ENCODE measurements at regions not wholly inside any gene's neighbourhood (a gene's known extent, or its start where the extent isn't known, plus 50 kb on each side); places are given as distances from the start of the nearest gene placed in this dataset.

GRCh38 chr10:131804551-131805295 lies 96.1 kb upstream of the PPP2R2D start:
- Histone ChIP-seq H3K36me3 (ENCODE audit: control insufficient read depth, insufficient read depth, low read length) (no peaks in the 10 kb centered on the region), H3K4me1 (ENCODE audit: control insufficient read depth, insufficient read depth, low read length, poor library complexity, severe bottlenecking) (no peaks in the 10 kb centered on the region), H3K9me3 (ENCODE audit: control insufficient read depth, low read length) (peaks cover 1% of the 10 kb centered on the region), H3K4me3 (ENCODE audit: extremely low read depth, insufficient read depth, low read length, poor library complexity, severe bottlenecking) (no peak overlapping the region), H3K27ac (ENCODE audit: low read depth, low read length, severe bottlenecking) (no peak overlapping the region)
- 93 to 96% methylated on average over 9 to 13 of the region's 20 CpGs for WGBS, 2 experiments (ENCODE audit: insufficient coverage in 2 of 2)

GRCh38 chr10:131805696-131806095 lies 95.1 kb upstream of the PPP2R2D start:
- WGBS, 2 experiments (ENCODE audit: insufficient coverage in 2 of 2) = 79 to 90% methylated on average over 2 to 3 of the region's 4 CpGs
- Histone ChIP-seq H3K36me3 (ENCODE audit: control insufficient read depth, insufficient read depth, low read length) (no peaks in the 10 kb centered on the region), H3K27ac (ENCODE audit: low read depth, low read length, severe bottlenecking) (no peak overlapping the region), H3K4me3 (ENCODE audit: extremely low read depth, insufficient read depth, low read length, poor library complexity, severe bottlenecking) (no peak overlapping the region), H3K9me3 (ENCODE audit: control insufficient read depth, low read length) (no peaks in the 10 kb centered on the region), H3K4me1 (ENCODE audit: control insufficient read depth, insufficient read depth, low read length, poor library complexity, severe bottlenecking) (no peaks in the 10 kb centered on the region)

DNA sequence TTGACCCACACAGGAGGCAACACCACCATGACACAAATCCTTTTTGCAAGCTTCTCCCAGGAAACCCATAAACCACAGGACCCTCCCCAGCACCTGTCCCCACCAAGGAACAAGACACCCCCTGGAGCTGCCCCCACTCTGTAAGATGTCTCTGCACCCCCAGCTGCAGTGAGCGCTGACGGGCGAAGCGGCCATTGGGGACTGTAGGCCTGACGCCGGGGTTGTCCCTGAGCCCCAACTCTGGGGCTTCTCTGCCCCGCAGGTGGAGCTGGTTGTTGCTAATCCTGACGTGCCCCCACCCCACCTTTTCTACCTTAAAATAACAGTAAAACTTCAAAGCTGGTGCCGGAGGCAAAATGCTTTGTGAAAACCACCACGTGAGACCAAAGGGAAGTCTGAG lies 94.7 kb upstream of the PPP2R2D start:
- no peaks in the 10 kb centered on the region for H3K36me3 ChIP-seq (ENCODE audit: control insufficient read depth, insufficient read depth, low read length)
- no peaks in the 10 kb centered on the region for H3K4me1 ChIP-seq (ENCODE audit: control insufficient read depth, insufficient read depth, low read length, poor library complexity, severe bottlenecking)
- H3K27ac ChIP-seq (ENCODE audit: low read depth, low read length, severe bottlenecking) = no peak overlapping the region
- 92 to 93% methylated on average over 5 to 6 of the region's 10 CpGs for WGBS, 2 experiments (ENCODE audit: insufficient coverage in 2 of 2)
- no peaks in the 10 kb centered on the region for H3K9me3 ChIP-seq (ENCODE audit: control insufficient read depth, low read length)
- no peak overlapping the region for H3K4me3 ChIP-seq (ENCODE audit: extremely low read depth, insufficient read depth, low read length, poor library complexity, severe bottlenecking)

- 87 to 89% methylated on average over 24 of the region's 24 CpGs for WGBS, 2 experiments (ENCODE audit: insufficient coverage in 2 of 2)
- no peak overlapping the region for H3K4me3 ChIP-seq (ENCODE audit: extremely low read depth, insufficient read depth, low read length, poor library complexity, severe bottlenecking)
- no peaks in the 10 kb centered on the region for H3K4me1 ChIP-seq (ENCODE audit: control insufficient read depth, insufficient read depth, low read length, poor library complexity, severe bottlenecking)
- H3K36me3 ChIP-seq (ENCODE audit: control insufficient read depth, insufficient read depth, low read length) = no peaks in the 10 kb centered on the region
- no peak overlapping the region for H3K27ac ChIP-seq (ENCODE audit: low read depth, low read length, severe bottlenecking)
- H3K9me3 ChIP-seq (ENCODE audit: control insufficient read depth, low read length) = no peaks in the 10 kb centered on the region
Observed at GRCh38 chr10:131806646-131807317, 94.0 kb upstream of the PPP2R2D start.

DNA sequence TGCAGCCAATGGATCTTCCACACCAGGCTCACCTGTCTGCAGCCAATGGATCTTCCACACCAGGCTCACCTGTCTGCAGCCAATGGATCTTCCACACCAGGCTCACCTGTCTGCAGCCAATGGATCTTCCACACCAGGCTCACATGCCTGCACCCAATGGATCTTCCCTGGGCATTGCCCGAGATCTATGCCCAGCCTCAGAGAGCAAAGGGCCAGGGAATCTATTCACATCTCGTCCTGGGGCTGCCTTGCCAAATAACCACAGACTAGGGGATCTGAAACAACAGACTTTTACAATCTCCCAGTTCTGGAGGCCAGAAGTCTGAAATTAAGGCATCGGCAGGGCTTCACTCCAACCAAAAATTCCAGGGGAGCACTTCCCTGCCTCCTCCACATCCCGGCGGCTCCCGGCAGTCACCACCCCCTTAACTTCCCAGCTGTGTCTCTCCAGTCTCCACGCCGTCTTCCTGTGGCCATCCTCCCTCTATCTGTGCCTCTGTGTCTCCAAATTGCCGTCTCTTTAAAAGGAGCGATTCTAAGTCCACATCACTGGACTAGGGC lies 92.4 kb upstream of the PPP2R2D start:
- H3K36me3 ChIP-seq (ENCODE audit: control insufficient read depth, insufficient read depth, low read length) = no peaks in the 10 kb centered on the region
- 88 to 92% methylated on average over 10 of the region's 10 CpGs for WGBS, 2 experiments (ENCODE audit: insufficient coverage in 2 of 2)
- H3K4me3 ChIP-seq (ENCODE audit: extremely low read depth, insufficient read depth, low read length, poor library complexity, severe bottlenecking) = no peak overlapping the region
- no peak overlapping the region for H3K27ac ChIP-seq (ENCODE audit: low read depth, low read length, severe bottlenecking)
- H3K9me3 ChIP-seq (ENCODE audit: control insufficient read depth, low read length) = no peaks in the 10 kb centered on the region
- H3K4me1 ChIP-seq (ENCODE audit: control insufficient read depth, insufficient read depth, low read length, poor library complexity, severe bottlenecking) = no peaks in the 10 kb centered on the region

DNA sequence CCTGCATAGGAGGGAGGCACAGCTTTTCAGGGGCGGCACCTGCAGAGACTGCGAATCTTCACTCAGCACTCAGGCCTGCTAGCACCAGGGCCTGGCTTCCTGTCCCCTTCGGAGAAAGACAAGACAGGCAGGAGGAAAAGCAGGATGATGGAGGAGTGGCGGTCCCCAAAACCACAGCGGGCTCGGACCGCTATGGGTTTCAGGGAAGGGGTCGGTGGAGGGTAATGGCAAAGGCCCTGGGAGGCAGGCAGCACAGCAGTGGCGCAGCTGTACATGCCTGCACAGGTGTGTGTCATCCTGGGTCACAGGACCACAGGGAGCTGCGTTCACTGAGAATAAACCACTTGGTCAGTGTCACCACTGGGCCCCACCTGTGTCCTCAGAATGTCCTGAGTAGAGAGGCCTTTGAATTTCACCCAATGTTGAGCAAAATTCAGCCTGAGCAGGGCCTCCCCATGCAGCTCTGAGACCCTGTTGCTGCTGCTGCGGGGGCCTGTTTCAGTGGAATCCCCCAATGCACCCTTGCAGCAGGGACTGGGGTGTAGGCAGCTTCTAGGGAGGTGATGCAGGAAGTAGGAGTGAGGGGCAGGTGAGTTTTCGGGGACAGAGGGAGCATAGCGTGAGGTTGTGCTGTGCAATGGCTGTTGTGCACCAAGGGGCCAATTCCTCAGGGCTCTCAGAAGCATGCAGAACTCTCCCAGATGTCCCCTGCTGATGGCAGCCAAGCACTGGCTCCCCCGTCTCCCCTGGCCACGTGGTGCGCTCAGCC lies 90.6 kb upstream of the PPP2R2D start:
- Histone ChIP-seq H3K4me1 (ENCODE audit: control insufficient read depth, insufficient read depth, low read length, poor library complexity, severe bottlenecking) (no peaks in the 10 kb centered on the region), H3K4me3 (ENCODE audit: extremely low read depth, insufficient read depth, low read length, poor library complexity, severe bottlenecking) (no peak overlapping the region), H3K27ac (ENCODE audit: low read depth, low read length, severe bottlenecking) (no peak overlapping the region), H3K36me3 (ENCODE audit: control insufficient read depth, insufficient read depth, low read length) (no peaks in the 10 kb centered on the region), H3K9me3 (ENCODE audit: control insufficient read depth, low read length) (no peaks in the 10 kb centered on the region)
- WGBS, 2 experiments (ENCODE audit: insufficient coverage in 2 of 2) = 82 to 88% methylated on average over 15 to 16 of the region's 16 CpGs

GRCh38 chr10:131810805-131811629 lies 89.8 kb upstream of the PPP2R2D start:
- 90 to 92% methylated on average over 21 to 25 of the region's 25 CpGs for WGBS, 2 experiments (ENCODE audit: insufficient coverage in 2 of 2)
- no peak overlapping the region for H3K27ac ChIP-seq (ENCODE audit: low read depth, low read length, severe bottlenecking)
- no peaks in the 10 kb centered on the region for H3K9me3 ChIP-seq (ENCODE audit: control insufficient read depth, low read length)
- no peaks in the 10 kb centered on the region for H3K36me3 ChIP-seq (ENCODE audit: control insufficient read depth, insufficient read depth, low read length)
- no peaks in the 10 kb centered on the region for H3K4me1 ChIP-seq (ENCODE audit: control insufficient read depth, insufficient read depth, low read length, poor library complexity, severe bottlenecking)
- no peak overlapping the region for H3K4me3 ChIP-seq (ENCODE audit: extremely low read depth, insufficient read depth, low read length, poor library complexity, severe bottlenecking)

GRCh38 chr10:131811630-131812403 lies 89.0 kb upstream of the PPP2R2D start:
- H3K36me3 ChIP-seq (ENCODE audit: control insufficient read depth, insufficient read depth, low read length) = no peaks in the 10 kb centered on the region
- no peak overlapping the region for H3K27ac ChIP-seq (ENCODE audit: low read depth, low read length, severe bottlenecking)
- no peaks in the 10 kb centered on the region for H3K4me1 ChIP-seq (ENCODE audit: control insufficient read depth, insufficient read depth, low read length, poor library complexity, severe bottlenecking)
- H3K9me3 ChIP-seq (ENCODE audit: control insufficient read depth, low read length) = no peaks in the 10 kb centered on the region
- H3K4me3 ChIP-seq (ENCODE audit: extremely low read depth, insufficient read depth, low read length, poor library complexity, severe bottlenecking) = no peak overlapping the region
- 89 to 93% methylated on average over 16 to 22 of the region's 23 CpGs for WGBS, 2 experiments (ENCODE audit: insufficient coverage in 2 of 2)

- 92 to 94% methylated on average over 19 to 22 of the region's 24 CpGs for WGBS, 2 experiments (ENCODE audit: insufficient coverage in 2 of 2)
- no peak overlapping the region for H3K4me3 ChIP-seq (ENCODE audit: extremely low read depth, insufficient read depth, low read length, poor library complexity, severe bottlenecking)
- H3K36me3 ChIP-seq (ENCODE audit: control insufficient read depth, insufficient read depth, low read length) = no peaks in the 10 kb centered on the region
- H3K4me1 ChIP-seq (ENCODE audit: control insufficient read depth, insufficient read depth, low read length, poor library complexity, severe bottlenecking) = no peaks in the 10 kb centered on the region
- H3K27ac ChIP-seq (ENCODE audit: low read depth, low read length, severe bottlenecking) = no peak overlapping the region
- no peaks in the 10 kb centered on the region for H3K9me3 ChIP-seq (ENCODE audit: control insufficient read depth, low read length)
Observed at GRCh38 chr10:131812736-131813604, 87.8 kb upstream of the PPP2R2D start.

Data from mesodermal cell (in vitro differentiated cells).